Uterus (tissue), 2 donors: ENCODE measurements at regions not wholly inside any gene's neighbourhood (a gene's known extent, or its start where the extent isn't known, plus 50 kb on each side); places are given as distances from the start of the nearest gene placed in this dataset.

ENCODE experiments used
- CTCF ChIP-seq, 4 experiments: fragments of 200-600 bp in 2 of 4; fragments of 450-650 bp in 2 of 4; sonication (generic) in 2 of 4; IDR thresholded peaks; one replicate each; pipeline ENCODE4 v1.5.1; 2016 to 2019; ENCODE audit warnings: antibody characterized with exemption in 4 of 4, mild to moderate bottlenecking in 2 of 4, moderate library complexity in 1 of 4
- POLR2A ChIP-seq, 2 donors: fragments of 450-650 bp; IDR thresholded peaks; one replicate each; pipeline ENCODE4 v1.6.1; 2016; ENCODE audit warnings: antibody characterized with exemption in 2 of 2, mild to moderate bottlenecking in 1 of 2, moderate library complexity in 1 of 2

DNA sequence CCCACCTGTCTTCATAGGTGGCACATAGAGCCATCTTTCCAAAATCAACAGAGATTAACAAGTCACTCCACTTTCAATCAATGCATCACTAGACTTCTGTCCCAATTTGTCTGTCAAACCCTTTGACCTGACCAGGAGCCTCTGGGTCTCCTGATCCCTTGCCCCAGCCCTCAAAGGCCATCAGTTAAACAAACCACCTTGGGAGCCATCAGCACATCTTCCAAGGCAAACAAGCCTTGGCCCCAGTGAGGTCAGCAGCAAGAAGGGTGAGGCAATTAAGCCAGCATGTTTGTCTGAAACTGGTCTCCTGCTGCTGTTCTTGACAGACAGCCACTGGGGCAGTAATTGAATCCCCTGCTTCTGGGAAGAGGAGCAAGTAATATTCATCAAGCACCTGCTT lies 742.8 kb upstream of the TBX3 start:
- TF ChIP-seq POLR2A (IDR thresholded peaks at IDR 0.05) (no peak), CTCF (IDR thresholded peaks at IDR 0.05) (no peak)
